NB4 (cell line): ENCODE measurements at regions not wholly inside any gene's neighbourhood (a gene's known extent, or its start where the extent isn't known, plus 50 kb on each side); places are given as distances from the start of the nearest gene placed in this dataset.

ENCODE experiments used
- MAX ChIP-seq: IDR thresholded peaks from 2 replicates; pipeline ENCODE4 v1.6.1; 2011; ENCODE audit warnings: low read depth, low read length
- POLR2A ChIP-seq: IDR thresholded peaks from 2 replicates; pipeline ENCODE4 v1.6.1; 2011; ENCODE audit warnings: mild to moderate bottlenecking; ENCODE audit not compliant: insufficient read length; ENCODE audit errors: extremely low read depth
- TF ChIP-seq, protein P1 (sequence below): IDR thresholded peaks from one replicate; pipeline ENCODE4 v1.5.1; 2012; ENCODE audit warnings: low read depth, low read length

GRCh38 chr20:11255860-11256259 is 582.1 kb upstream of the JAG1 start:
- TF ChIP-seq, protein P1, sequence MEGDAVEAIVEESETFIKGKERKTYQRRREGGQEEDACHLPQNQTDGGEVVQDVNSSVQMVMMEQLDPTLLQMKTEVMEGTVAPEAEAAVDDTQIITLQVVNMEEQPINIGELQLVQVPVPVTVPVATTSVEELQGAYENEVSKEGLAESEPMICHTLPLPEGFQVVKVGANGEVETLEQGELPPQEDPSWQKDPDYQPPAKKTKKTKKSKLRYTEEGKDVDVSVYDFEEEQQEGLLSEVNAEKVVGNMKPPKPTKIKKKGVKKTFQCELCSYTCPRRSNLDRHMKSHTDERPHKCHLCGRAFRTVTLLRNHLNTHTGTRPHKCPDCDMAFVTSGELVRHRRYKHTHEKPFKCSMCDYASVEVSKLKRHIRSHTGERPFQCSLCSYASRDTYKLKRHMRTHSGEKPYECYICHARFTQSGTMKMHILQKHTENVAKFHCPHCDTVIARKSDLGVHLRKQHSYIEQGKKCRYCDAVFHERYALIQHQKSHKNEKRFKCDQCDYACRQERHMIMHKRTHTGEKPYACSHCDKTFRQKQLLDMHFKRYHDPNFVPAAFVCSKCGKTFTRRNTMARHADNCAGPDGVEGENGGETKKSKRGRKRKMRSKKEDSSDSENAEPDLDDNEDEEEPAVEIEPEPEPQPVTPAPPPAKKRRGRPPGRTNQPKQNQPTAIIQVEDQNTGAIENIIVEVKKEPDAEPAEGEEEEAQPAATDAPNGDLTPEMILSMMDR, result no peak
- TF ChIP-seq POLR2A (no peak), MAX (no peak)
